Mucosa of gallbladder (tissue), 1 donor: ENCODE measurements at regions not wholly inside any gene's neighbourhood (a gene's known extent, or its start where the extent isn't known, plus 50 kb on each side); places are given as distances from the start of the nearest gene placed in this dataset.
A peak's percentile ranks its signal among the peaks of the same experiment; 100 is the strongest.

Experiments used
- DNase-seq: peaks from one replicate; pipeline ENCODE4 v3.0.0-alpha.2; 2020; ENCODE audit warnings: low spot score
- donor health status: DM: no; HTN: no; CAD: no.

GRCh38 chr2:71839826-71840225 lies 307.8 kb downstream of the CYP26B1 start:
- no peak for DNase-seq

- no peak for DNase-seq
These were observed 312.9 kb downstream of the CYP26B1 start for GRCh38 chr2:71834796-71835195.

- peak; percentile 50 for DNase-seq
These were observed 313.7 kb downstream of the CYP26B1 start for GRCh38 chr2:71833855-71834560.

GRCh38 chr2:71833272-71833671 lies 314.4 kb downstream of the CYP26B1 start:
- DNase-seq = no peak

GRCh38 chr2:71832844-71833243 lies 314.8 kb downstream of the CYP26B1 start:
- DNase-seq = no peak

GRCh38 chr2:71832388-71832787 lies 315.3 kb downstream of the CYP26B1 start:
- no peak for DNase-seq

GRCh38 chr2:71831193-71831577 lies 316.5 kb downstream of the CYP26B1 start:
- peak; percentile 62 for DNase-seq

GRCh38 chr2:71830497-71831192 lies 317.0 kb downstream of the CYP26B1 start:
- DNase-seq = no peak

GRCh38 chr2:71829008-71829407 lies 318.7 kb downstream of the CYP26B1 start:
- no peak for DNase-seq

- DNase-seq = no peak
These were observed 319.7 kb downstream of the CYP26B1 start for GRCh38 chr2:71827973-71828372.

GRCh38 chr2:71827524-71827901 lies 320.1 kb downstream of the CYP26B1 start:
- DNase-seq = no peak

- no peak for DNase-seq
These were observed 320.7 kb downstream of the CYP26B1 start for GRCh38 chr2:71826826-71827523.

GRCh38 chr2:71826299-71826698 lies 321.4 kb downstream of the CYP26B1 start:
- peak; percentile 79 for DNase-seq

GRCh38 chr2:71824436-71824835 lies 323.2 kb downstream of the CYP26B1 start:
- DNase-seq = no peak

GRCh38 chr2:71823526-71823925 lies 324.1 kb downstream of the CYP26B1 start:
- DNase-seq = peak; percentile 40

GRCh38 chr2:71822463-71822862 lies 325.2 kb downstream of the CYP26B1 start:
- DNase-seq = no peak

GRCh38 chr2:71821856-71822255 lies 325.8 kb downstream of the CYP26B1 start:
- no peak for DNase-seq

- DNase-seq = no peak
These were observed 330.8 kb downstream of the CYP26B1 start for GRCh38 chr2:71816815-71817214.

GRCh38 chr2:71815701-71816474 lies 331.8 kb downstream of the CYP26B1 start:
- no peak for DNase-seq

- DNase-seq = no peak
These were observed 332.8 kb downstream of the CYP26B1 start for GRCh38 chr2:71814885-71815284.

- no peak for DNase-seq
These were observed 333.7 kb downstream of the CYP26B1 start for GRCh38 chr2:71813807-71814470.

GRCh38 chr2:71813315-71813714 lies 334.3 kb downstream of the CYP26B1 start:
- no peak for DNase-seq
